CD4-positive, alpha-beta T cell treated with Interleukin-15 for 1 hour (primary cell): ENCODE measurements at regions not wholly inside any gene's neighbourhood (a gene's known extent, or its start where the extent isn't known, plus 50 kb on each side); places are given as distances from the start of the nearest gene placed in this dataset.

Experiments
- DNase-seq: peaks from one replicate; pipeline ENCODE4 v3.0.0-alpha.2; 2020

GRCh38 chr5:167447466-167448375 lies 843.7 kb upstream of the WWC1 start:
- DNase-seq: no peak

- DNase-seq: no peak
Observed at GRCh38 chr5:167448376-167448775, 843.1 kb upstream of the WWC1 start.

GRCh38 chr5:167451076-167451475 lies 840.4 kb upstream of the WWC1 start:
- DNase-seq: no peak

GRCh38 chr5:167452136-167452535 lies 839.3 kb upstream of the WWC1 start:
- no peak for DNase-seq

GRCh38 chr5:167453246-167454030 lies 838.0 kb upstream of the WWC1 start:
- DNase-seq: no peak

- DNase-seq: no peak
Observed at GRCh38 chr5:167458412-167458811, 833.0 kb upstream of the WWC1 start.

- DNase-seq: no peak
Observed at GRCh38 chr5:167460449-167461020, 830.9 kb upstream of the WWC1 start.

GRCh38 chr5:167463939-167464338 lies 827.5 kb upstream of the WWC1 start:
- no peak for DNase-seq

- no peak for DNase-seq
Observed at GRCh38 chr5:167466992-167467391, 824.5 kb upstream of the WWC1 start.

- no peak for DNase-seq
Observed at GRCh38 chr5:167472566-167473108, 818.8 kb upstream of the WWC1 start.

- no peak for DNase-seq
Observed at GRCh38 chr5:167478188-167478587, 813.3 kb upstream of the WWC1 start.

- no peak for DNase-seq
Observed at GRCh38 chr5:167479779-167480178, 811.7 kb upstream of the WWC1 start.

- no peak for DNase-seq
Observed at GRCh38 chr5:167481345-167481744, 810.1 kb upstream of the WWC1 start.

GRCh38 chr5:167482555-167482954 lies 808.9 kb upstream of the WWC1 start:
- no peak for DNase-seq

GRCh38 chr5:167485061-167485774 lies 806.2 kb upstream of the WWC1 start:
- DNase-seq: no peak

- DNase-seq: no peak
Observed at GRCh38 chr5:167488371-167488770, 803.1 kb upstream of the WWC1 start.

GRCh38 chr5:167489202-167489601 lies 802.2 kb upstream of the WWC1 start:
- no peak for DNase-seq

GRCh38 chr5:167503926-167504720 lies 787.3 kb upstream of the WWC1 start:
- DNase-seq: no peak

- no peak for DNase-seq
Observed at GRCh38 chr5:167507463-167508233, 783.8 kb upstream of the WWC1 start.

- DNase-seq: no peak
Observed at GRCh38 chr5:167509076-167509475, 782.4 kb upstream of the WWC1 start.

- DNase-seq: no peak
Observed at GRCh38 chr5:167511276-167511675, 780.2 kb upstream of the WWC1 start.
